Brain microvascular endothelial cell (primary cell): ENCODE measurements at regions not wholly inside any gene's neighbourhood (a gene's known extent, or its start where the extent isn't known, plus 50 kb on each side); places are given as distances from the start of the nearest gene placed in this dataset.

Experiments used
- DNase-seq: peaks from one replicate; pipeline ENCODE4 v3.0.0-alpha.2; 2020
- H3K27ac ChIP-seq: fragments of 250-450 bp; sonication (Bioruptor Pico); 2 replicates; pipeline ENCODE4 v1.5.1; 2020; ENCODE audit warnings: mild to moderate bottlenecking, moderate library complexity
- H3K27me3 ChIP-seq: fragments of 250-450 bp; sonication (Bioruptor Pico); replicated peaks from 2 replicates; pipeline ENCODE4 v1.5.1; 2020; ENCODE audit warnings: mild to moderate bottlenecking
- H3K36me3 ChIP-seq: fragments of 250-450 bp; sonication (Bioruptor Pico); replicated peaks from 2 replicates; pipeline ENCODE4 v1.5.1; 2020; ENCODE audit warnings: mild to moderate bottlenecking
- H3K4me3 ChIP-seq: 2 replicates; pipeline ENCODE4 v1.5.1; 2011; ENCODE audit warnings: low read depth, mild to moderate bottlenecking, control low read depth, low read length, moderate library complexity
- CTCF ChIP-seq: IDR thresholded peaks from 2 replicates; pipeline ENCODE4 v1.5.1; 2011; ENCODE audit warnings: low read depth, mild to moderate bottlenecking, moderate library complexity, low read length, control low read depth, inconsistent platforms; ENCODE audit errors: missing control alignments
- in situ Hi-C: cut with HindIII; loops from 2 replicates; pipeline ENCODE4 v1.10.0; 2017; ENCODE audit warnings: low sequenced_read_pairs, low pct_ligation_motif_present

GRCh38 chr14:98946940-98947339 lies 325.1 kb downstream of the BCL11B start:
- no peak for DNase-seq
- in situ Hi-C loops: no loop called here
- Histone ChIP-seq H3K27ac (no peak overlapping the region), H3K4me3 (no peak overlapping the region), H3K36me3 (no peaks in the 10 kb centered on the region), H3K27me3 (no peaks in the 10 kb centered on the region)
- no peak for TF ChIP-seq CTCF

- TF ChIP-seq CTCF: no peak
- H3K4me3 ChIP-seq: no peak overlapping the region
- no peak overlapping the region for H3K27ac ChIP-seq
- H3K27me3 ChIP-seq: no peaks in the 10 kb centered on the region
- H3K36me3 ChIP-seq: no peaks in the 10 kb centered on the region
- in situ Hi-C loops: no loop called here
- no peak for DNase-seq
These were observed 323.9 kb downstream of the BCL11B start for GRCh38 chr14:98947911-98948595.

- in situ Hi-C loops: no loop called here
- no peak for TF ChIP-seq CTCF
- Histone ChIP-seq H3K4me3 (no peak overlapping the region), H3K27me3 (no peaks in the 10 kb centered on the region), H3K27ac (no peak overlapping the region), H3K36me3 (no peaks in the 10 kb centered on the region)
- DNase-seq: no peak
These were observed 322.9 kb downstream of the BCL11B start for GRCh38 chr14:98949051-98949450.

GRCh38 chr14:98949481-98950135 lies 322.4 kb downstream of the BCL11B start:
- in situ Hi-C loops: no loop called here
- Histone ChIP-seq H3K4me3 (no peak overlapping the region), H3K36me3 (no peaks in the 10 kb centered on the region), H3K27ac (no peak overlapping the region), H3K27me3 (no peaks in the 10 kb centered on the region)
- no peak for TF ChIP-seq CTCF
- no peak for DNase-seq

- Histone ChIP-seq H3K27ac (no peak overlapping the region), H3K4me3 (no peak overlapping the region), H3K27me3 (no peaks in the 10 kb centered on the region), H3K36me3 (no peaks in the 10 kb centered on the region)
- in situ Hi-C loops: no loop called here
- TF ChIP-seq CTCF: no peak
- DNase-seq: no peak
These were observed 321.6 kb downstream of the BCL11B start for GRCh38 chr14:98950353-98950895.
